HG02852 (cell line): ENCODE measurements at regions not wholly inside any gene's neighbourhood (a gene's known extent, or its start where the extent isn't known, plus 50 kb on each side); places are given as distances from the start of the nearest gene placed in this dataset.

Experiments used
- ATAC-seq: cut with Tn5 transposase; IDR thresholded peaks from one replicate; pipeline ENCODE4 v1.9.1; 2021; ENCODE audit warnings: mild to moderate bottlenecking, moderate library complexity; ENCODE audit not compliant: unreplicated experiment

DNA sequence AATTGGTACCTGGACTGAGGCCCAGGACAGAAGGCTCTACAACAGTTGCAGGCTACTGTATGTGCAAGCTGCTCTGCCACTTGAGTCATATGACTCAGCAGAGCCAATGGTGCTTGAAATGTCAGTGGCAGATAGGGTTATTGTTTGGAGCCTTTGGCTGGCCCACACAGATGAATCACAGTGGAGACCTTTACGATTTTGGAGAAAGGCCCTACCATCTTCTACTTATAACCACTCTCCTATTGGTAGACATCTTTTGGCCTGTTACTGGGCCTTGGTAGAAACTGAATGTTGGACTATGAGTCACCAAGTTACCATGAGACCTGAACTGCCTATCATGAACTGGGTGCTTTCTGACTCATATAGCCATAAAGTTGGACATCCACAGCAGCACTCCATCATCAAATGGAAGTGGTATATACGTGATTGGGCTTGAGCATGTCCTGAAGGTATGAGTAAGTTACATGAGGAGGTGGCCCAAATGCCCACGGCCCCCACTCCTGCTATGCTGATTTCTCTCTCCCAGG is 88.9 kb upstream of the NRXN1 start:
- ATAC-seq, result no peak

DNA sequence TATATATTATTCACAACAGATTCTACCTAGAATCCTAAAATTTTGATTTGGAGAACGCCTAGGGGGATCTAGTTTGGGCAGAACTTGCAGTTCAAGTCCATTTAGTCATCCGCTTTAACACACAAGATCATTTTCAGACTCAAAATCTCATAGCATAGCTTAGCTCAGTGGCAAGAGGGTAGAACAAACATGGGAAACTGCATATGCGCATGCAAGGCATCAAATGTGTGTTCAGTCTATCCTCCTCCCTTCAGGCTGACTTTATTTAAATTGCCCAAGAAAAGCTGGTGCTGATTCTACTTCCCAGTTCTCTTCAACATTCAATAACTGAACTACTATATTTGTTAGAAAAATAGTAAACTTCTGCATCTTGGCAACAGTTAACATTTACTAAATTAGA is 79.6 kb upstream of the NRXN1 start:
- no peak for ATAC-seq

DNA sequence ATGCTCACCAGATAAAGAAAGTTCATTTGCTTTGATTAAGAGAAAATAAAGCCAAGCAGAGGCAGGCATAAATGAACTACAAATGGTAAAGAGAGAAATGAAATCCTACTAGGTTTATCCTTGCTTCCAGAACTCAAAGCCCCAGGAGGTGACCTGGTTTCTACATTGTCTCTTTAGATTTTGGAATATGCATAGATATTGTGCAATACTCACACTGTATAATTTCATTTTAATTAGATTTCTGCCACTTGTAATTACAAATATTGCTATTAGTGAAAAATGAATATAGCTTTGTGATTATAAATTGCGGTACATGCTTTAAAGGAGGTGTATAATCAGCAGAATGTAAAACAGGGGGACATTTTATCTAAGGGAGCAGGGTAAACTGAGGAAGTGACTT is 76.9 kb upstream of the NRXN1 start:
- no peak for ATAC-seq

DNA sequence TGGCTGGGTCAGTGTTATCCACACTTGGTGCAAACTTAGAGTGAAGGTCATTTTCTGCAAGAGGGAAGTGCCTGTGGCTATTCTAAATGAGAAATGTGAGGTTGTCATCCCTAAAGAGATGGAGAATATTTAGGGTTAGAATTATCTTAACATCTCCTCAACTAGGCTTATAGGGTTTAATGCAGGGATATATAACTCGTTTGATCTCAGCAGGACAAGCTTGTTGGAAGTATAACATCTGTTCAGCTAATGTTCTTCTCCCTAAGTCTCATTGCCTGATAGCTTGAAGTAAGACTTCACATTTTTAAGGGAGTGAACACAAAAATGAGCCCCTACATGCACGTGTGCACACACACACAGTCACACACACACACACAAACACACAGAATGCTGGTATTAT is 75.9 kb upstream of the NRXN1 start:
- no peak for ATAC-seq

DNA sequence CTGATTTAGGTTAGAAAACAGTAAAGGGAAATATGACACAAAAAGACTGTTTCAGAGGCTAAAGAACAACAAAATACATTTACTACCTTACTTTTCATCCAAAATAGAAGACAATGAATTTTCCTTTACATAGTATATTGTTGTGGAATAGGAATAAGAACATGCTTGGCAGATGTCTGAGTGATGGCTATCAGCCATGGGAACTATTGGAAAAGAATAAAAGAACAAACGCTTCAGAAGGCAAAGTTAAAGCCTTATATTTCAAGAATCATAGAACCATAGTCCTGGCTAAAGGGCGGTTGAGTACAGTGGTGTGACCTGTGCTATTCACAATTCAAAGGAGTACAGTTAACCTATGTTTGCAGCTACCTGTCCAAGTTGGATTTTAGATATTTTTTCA is 73.9 kb upstream of the NRXN1 start:
- ATAC-seq, result no peak

DNA sequence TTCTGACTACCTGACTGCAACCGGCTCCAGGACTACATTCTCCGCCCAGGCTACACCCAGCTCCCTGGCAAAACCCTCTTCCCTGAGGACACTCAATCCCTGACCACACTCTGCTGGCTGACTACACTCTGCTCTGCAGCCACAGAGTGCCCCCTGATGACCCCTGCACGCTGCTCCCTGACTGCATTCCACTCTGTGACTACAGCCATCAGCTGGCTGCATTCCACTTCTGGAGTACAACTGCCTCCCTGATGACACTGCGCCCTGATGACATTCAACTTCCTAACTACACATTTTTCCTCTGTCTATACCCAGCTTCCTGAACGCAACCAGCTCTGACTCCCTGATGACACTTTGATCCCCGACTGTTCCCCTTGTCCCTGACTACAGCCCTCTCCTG is 71.3 kb upstream of the NRXN1 start:
- ATAC-seq, result no peak

DNA sequence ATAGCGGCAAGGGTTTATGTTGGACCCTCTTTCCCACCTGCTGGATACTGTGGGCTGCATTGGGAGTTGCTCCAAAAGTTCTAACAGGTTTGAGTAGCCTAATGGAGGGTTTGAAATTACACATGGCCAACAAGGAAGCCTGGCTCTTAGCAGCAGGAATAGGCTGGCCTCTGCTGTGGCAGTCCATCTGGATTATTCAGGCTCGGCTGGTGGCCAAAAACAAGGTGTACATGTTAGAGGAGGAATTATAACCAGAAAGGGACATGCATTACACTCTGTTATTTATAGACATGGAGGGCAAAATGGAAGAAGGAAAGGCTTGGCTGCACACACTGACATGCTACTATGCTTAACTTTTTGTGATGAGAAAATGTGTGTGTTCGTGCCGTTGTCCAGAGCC is 61.1 kb upstream of the NRXN1 start:
- ATAC-seq, result no peak

DNA sequence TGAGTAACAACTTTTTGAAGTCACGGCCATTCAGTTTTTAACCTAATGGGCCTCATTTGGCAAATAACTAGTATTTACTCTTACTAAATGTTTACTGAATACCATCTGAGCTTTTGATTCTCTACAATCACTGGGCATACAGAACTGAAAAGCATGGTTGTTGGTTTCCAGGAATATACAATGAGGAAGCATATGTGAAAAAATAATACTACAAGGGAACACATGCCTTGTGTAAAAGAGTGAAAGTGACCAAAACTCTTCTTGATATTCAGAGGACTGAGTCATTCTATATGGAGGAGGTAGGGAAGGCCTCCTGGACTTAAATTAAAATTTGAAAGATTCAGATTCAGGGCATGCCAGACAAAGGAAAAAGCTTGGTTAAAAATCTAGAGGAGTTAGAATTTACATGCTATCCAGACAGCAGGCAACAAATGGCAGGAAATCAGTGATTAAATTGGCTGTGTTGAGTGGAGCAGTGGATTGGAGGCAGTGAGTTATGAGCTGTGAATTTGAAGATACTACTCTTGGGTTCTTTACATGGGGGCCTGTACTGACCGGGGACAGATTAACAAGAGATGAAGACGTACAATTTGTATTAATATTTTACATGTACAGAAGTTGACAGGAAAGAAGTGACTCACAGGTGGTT is 53.6 kb upstream of the NRXN1 start:
- ATAC-seq, result no peak

DNA sequence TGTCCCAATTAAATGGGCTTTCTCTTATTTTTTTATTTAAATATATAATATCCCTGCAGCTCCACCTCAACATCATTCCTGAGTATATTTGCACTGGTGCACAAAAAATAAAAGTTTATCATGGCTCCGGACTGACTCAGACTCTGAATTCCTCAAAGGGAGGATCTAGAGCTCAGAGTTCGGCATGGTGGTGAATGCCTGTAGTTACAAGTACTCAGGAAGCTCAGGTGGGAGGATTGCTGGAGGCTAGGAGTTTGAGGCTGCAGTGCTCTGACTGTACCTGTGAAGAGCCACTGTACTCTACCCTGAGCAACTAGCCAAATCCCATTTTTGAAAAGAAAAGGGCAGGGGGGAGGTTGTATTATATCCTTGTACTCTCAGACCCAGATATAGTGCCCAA is 52.8 kb upstream of the NRXN1 start:
- no peak for ATAC-seq
